GM18861 (cell line): ENCODE measurements at regions not wholly inside any gene's neighbourhood (a gene's known extent, or its start where the extent isn't known, plus 50 kb on each side); places are given as distances from the start of the nearest gene placed in this dataset.

Source experiments
- ATAC-seq: cut with Tn5 transposase; IDR thresholded peaks from one replicate; pipeline ENCODE4 v1.9.1; 2021; ENCODE audit not compliant: unreplicated experiment

DNA sequence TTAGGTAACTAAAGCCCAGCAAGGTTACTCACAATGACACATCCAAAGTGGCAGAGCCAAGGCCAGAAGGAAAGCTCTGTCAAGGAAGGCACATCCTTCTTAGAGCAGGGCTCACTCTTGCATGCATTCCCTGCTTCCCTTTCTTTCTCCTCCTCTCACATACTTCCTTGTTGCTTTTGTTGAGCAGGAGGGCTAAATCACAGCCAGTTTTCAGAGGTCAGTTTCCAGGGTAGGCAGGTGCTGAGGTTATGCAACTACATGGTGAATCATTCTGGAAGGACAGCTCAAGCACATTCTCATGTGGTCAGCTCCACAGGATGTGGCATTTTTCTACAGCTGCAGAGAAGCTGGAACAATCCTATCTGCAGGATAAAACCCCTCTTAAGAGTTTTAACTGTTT is 275.6 kb downstream of the ZNF621 start:
- ATAC-seq = no peak

DNA sequence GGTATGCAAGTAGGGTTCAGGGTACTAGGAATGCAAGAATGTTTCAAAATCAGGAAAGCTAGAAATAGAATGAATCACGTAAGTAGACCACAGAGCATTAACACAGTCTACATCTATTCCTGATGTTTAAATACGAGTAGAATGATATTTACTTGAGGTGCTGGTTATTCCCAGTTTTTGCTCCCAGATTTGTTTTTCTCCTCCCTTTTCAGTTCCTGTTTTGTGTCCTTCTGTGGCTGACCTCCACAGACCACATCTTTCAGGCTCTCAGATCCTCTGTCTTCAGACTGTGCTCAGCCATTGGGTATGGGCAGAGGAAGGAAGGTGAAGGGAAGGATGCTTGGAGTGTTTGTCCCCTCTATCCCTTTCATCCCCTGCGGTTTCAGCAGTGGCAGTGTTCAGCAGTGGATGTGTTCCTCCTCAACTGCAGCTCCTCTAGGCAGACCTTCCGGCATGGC is 276.6 kb downstream of the ZNF621 start:
- ATAC-seq = no peak

DNA sequence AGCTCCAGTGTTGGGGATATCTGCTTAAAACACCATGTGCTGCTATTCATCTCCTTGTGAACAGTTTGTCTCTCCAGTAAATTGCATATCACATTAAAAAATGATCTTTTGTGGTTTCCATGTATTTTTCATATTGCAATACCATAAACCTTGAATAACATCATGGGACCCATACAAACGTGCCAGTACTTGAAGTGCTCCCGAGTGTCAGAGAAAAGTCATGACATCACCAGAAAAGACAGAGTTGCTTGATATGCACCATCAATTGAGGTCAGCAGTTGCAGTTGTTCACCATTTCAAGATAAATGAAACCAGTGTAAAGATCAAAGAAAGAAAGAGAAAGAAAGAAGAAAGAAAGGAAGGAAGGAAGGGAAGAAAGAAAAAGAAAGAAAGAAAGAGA is 278.6 kb downstream of the ZNF621 start:
- ATAC-seq = no peak

DNA sequence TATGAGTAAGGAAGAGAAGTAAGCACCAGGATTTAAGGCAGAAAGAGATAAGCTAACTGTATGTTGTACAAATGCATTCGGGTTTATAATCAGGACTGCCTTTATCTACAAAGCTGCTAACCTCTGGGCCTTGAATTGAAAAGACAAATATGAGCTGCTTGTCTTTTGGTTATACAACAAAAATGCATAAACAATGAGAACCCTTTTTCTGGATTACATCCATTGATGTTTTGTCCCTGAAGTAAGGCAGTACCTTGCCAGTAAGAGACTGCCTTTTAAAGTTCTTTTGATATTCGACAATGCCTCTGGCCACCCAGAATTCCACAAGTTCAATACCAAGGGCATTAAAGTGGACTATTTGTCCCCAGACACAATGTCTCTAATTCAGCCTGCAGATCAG is 280.7 kb downstream of the ZNF621 start:
- no peak for ATAC-seq

DNA sequence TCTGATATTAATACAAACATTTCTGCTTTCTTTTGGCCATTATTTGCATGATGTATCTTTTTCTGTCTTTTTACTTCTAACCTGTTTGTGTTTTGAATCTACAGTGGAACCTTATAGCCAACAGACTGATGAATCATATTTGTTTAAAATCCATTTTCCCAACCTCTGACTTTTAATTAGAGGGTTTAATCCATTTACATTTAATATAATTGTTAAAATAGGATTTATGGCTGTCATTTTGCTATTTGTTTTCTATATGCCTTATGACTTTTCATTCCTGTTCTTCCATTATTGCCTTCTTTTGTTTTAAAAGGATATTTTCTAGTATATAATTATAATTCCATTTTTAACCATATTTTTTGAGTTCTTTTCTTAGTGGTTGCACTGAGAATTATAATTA is 286.1 kb downstream of the ZNF621 start:
- ATAC-seq = no peak

DNA sequence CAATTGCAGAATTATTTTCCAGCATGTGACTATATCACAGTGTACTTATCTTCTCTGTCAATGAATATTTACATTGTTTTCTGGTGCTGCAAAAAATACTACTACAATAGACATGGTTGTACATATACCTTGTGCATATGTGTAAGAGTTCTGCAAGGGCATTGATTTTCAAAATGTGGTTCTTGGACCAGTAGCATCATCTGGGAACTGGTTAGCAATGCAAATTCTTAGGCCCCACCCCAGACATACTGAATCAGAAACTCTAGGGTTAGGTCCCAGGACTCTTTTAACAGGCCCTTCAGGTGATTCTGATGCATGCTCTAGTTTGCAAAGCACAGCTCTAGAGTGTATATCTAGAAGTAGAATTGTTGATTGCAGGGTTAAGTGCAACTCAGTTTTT is 292.3 kb downstream of the ZNF621 start:
- no peak for ATAC-seq

DNA sequence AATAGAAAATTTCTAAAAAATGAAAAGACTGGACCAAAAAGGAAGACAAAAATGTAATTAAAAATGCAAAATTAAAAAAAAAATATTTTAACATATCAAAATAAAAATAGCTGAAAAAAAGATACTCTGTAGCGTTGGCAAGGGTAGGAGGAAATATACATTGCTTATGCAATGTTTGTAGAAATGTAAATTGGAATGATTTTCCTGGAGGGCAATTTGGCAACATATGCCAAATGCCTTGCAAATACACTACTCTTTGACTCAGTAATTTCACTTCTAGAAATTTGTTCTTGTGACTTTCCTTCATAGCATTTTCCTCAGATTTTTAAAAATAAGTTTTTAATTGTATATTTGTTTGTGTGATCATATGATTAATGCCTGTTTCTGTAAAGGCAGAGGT is 296.6 kb downstream of the ZNF621 start:
- ATAC-seq = no peak

DNA sequence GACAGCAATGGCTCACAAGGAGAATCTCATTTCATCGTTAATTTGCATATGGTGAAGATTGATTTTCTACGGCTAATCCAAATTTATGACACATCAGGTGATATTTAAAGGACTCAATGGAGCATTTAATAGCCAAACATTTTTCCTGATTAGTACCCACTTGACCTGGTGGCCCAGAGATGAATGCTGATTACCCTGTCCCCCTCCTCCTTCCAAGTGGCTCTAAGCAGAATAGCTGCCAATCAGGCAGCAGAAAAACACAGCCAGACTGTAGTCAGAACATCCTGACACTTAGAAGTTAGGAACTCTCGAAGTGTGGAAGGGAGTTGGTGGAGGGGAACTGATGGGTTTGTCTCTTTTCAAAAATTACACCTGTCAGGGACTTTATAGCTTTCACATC is 302.5 kb downstream of the ZNF621 start:
- ATAC-seq = no peak

DNA sequence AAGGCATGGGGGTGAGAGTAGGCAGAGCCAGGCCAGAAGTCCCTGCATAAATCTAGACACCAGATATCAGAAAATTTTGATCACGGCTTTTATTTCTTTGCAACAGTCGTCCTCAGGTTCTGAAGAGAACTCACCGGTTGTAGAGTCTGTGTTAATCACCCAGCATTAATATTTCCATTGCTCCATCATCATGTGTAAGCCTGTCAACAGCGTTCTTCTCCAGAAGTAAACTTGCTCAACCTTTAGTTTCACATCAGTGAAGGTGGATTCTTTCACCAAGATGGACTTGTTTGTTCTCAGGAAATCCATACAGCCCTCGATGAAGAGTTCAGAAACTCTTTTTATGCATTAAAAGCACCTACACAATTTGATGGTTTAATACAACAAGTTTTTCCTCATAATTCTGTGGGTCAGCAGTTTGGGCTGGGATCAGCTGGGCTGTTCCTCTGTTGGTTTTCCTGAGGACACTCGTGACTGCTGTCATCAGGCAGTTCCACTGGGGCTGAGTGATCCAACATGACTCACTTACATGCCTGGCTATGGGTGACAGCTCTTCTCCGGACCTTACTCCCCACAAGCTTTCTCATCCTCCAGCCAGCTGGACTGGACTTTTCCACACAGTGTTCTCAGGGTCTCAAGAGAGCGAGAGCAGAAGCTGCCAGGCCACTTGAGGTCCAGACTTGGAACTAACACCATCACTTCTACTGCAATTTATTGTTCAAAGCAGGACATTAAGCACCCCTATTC is 303.4 kb downstream of the ZNF621 start:
- ATAC-seq = no peak

DNA sequence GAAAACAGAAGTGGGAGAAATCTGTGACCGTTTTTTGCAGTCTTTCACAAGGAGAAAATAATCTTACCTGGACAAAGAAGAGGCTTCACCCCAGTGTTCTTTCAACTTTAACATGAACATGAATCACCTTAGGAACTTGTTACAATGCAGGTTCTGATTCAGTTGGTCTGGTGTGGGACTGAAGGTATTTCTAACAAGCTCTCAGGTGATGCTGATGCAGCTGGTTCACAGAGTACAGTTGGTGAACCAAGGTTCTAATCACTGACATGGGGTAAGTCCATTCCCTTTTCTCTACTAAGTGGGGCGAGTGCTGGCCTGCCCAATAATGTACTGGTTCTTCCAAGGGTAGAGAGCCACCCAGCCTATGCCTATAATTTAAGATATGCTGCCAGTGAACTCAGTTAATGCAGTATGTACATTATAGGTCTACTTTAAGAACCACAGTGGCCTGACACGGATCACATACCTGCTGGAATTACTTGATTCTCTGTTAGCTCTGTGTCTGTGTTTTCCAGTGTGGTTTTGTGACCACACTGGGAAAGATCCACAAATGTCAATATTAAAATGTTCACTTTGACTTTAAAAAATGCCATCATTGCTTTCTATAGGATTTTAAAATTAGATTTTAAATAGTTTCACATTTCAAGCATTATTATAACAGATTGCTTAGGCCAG is 304.1 kb downstream of the ZNF621 start:
- no peak for ATAC-seq

DNA sequence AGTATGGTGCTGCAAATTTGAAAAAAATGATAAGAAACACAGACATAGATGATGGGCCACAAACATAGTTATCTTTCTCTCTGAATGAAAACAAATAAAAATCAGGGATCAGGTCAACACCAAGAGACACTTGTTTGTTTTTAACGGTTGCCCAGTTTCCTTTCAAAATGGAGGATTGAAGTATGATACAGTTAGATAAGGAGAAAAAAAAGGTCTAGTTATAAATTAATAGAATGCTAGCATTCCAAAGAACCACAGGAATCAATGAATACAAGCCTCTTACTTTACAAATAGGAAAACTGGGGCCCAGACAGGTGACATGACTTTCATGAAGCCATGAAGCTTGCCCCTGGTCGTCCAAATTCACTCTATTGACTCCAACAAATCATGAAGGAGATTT is 305.1 kb downstream of the ZNF621 start:
- ATAC-seq = no peak

DNA sequence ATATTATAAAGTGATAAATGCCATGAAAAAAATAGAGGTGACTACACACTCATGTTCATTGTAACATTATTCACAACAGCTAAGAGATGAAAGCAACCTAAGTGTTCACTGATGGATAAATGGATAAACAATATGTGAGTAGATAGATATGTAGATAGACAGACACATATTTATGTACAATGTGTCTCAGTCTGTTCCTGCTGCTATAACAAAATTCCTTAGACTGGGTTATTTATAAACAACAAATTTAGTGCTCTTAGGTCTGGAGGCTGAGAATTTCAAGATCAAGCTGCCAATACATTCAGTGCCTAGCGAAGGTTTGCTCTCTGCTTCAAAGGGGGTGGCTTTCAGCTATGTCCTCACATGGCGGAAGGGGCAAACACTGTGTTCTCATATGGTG is 312.5 kb downstream of the ZNF621 start:
- ATAC-seq = no peak

DNA sequence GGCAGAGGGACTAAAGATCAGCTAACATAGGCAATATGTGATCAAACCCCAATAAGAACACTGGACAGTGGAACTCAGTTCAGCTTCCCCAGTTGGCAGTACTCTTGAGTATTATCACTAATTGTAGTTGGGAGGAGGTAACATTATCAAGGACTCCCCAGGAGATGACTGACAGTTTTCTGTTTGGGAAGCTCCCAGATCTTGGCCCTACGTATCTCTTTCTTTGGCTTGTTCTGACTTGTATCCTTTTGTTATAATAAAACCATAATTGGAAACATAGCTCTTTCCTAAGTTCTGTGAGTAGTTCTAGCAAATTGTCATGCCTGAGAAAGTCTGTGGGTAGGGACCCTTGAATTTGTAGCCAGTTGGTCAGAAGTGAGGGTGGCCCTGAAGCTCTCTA is 316.4 kb downstream of the ZNF621 start:
- ATAC-seq = no peak

DNA sequence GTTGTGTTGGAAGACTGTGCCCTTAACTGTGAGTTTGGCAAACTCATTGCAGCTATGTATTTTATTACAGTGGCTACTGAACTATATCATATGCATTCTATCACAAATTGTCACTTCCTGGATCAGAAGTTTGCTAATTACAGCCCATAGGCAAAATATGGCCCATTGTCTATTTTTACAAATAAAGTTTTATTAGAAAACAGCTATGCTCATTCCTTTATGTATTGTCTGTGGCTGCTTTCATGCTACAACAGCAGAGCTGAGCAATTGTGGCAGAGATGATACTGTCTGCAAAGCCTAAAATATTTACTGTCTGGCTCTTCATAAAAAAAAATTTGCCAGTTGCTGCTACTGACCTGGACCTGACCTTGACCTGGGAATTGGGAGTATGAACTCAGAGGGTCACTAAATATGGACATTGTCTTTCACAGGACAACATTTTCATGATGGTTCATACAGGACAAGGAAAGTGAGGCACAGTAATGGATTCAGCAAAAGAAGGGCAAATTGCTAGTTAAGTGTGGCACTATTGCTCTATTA is 316.9 kb downstream of the ZNF621 start:
- ATAC-seq = no peak

DNA sequence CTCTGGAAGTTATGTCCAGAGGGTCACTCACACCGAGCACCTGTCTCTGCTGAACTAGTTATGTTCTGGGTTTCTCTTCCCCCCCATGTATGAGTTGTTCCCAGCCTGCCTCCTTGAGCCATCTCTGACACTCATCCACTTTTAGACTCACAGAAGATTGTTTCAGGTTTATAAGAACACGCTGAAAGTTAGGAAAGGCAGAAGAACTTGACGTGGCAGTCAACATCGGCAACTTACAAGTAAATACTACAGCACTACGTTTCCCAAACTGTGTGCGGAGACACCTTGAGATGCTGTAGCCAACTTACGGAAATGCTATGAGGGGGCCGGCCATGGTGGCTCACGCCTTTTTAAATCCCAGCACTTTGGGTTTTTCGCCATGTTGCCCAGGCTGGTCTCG is 318.0 kb downstream of the ZNF621 start:
- ATAC-seq = no peak

DNA sequence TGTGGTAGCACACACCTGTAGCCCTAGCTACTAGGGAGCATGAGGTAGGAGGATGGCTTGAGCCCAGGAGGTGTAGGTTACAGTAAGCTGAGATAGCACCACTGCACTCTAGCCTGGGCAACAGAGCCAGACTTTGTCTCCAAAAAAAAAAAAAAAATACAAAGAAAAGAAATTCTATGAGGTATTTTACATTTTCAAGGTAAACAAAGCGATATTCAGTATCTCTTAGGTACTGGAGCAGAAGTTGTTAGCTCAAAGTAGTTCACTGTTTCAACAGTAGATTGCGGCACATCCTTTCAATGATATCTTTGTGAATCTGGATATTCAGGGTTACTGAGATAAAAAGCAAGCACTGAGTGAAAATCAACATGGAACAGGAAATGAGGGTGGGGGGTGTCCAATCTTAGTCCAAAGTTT is 318.5 kb downstream of the ZNF621 start:
- no peak for ATAC-seq

DNA sequence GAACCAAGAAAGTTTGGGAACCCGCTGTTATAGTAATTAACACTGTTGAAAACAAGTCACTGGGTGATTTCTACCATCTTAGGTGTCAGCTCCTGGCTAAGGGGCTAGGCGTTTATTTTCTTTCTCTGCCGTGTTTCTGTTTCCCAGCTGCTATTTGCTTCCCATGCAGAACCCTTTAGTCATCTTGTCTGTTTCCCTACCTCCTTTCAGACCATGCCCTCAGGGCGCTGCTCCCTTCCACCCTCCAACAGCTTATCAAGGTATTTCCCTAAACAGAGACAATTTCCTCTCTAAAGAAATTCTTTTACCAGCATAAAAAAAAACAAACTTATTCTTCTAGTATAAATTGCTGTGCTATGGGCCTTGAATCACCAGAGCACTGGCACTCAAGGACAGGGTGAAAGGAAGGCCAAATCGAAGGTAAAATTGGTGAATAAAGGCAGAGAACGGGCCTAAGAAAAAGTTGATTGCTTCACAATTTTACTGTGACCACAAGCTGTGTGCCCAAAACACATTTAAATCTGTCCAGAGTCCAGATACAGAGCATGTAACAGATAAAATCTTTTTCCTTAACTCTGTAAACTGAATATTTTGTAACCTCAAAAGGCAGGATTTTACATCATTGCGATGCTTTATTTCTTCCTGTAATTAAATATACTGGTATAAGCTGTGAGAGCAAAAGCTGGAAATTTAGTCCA is 319.2 kb downstream of the ZNF621 start:
- ATAC-seq = no peak

DNA sequence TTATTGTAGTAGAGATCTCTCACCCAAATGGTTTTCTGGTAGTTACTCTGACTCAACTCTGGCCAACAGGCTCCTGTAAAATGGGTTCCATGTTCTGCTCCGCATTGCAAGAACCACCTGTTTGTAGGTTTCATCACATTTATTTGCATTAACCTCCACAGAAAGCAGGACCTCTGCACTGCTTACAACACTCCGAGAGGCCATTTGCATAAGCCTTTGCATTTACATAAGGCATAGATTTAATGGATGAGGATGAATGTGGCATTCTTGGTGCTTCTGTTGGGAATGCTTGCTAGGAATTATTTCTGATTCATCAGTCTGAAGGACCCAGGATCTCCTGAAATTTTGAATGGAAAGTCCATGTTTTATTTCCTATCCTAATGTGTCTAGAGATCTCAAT is 320.1 kb downstream of the ZNF621 start:
- no peak for ATAC-seq

DNA sequence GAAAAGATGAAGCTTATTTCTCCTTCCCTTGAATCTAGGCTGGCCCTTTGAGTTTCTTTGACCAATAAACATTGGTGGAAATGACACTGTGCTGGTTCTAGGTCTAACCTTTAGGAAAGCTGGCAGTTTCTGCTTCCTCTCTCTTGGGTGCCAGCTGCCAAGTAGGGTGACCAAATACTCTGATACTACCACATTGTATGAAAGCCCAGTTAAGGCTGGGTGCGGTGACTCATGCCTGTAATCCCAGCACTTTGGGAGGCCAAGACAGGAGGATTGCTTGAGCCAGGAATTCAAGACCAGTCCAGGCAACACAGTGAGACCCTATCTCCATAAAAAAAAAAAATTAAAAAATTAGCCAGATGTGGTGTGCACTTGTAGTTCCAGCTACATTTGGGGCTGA is 320.7 kb downstream of the ZNF621 start:
- no peak for ATAC-seq

DNA sequence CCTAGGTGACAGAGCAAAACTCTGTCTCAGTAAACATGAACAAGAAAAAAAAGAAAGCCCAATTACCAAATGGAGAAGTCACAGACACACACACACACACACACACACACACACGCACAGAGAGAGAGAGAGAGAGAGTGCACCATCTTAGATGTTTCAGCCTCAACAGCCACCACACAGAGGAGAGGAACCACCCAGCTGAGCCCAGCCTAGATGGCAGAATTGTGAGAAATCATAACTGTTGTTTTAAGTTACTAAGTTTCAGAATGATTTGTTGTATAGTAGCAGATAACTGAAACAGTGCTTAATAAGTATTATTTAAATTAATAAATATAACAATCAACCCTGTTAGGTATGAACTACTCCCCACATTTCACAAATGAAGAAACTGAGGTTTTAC is 321.2 kb downstream of the ZNF621 start:
- no peak for ATAC-seq

DNA sequence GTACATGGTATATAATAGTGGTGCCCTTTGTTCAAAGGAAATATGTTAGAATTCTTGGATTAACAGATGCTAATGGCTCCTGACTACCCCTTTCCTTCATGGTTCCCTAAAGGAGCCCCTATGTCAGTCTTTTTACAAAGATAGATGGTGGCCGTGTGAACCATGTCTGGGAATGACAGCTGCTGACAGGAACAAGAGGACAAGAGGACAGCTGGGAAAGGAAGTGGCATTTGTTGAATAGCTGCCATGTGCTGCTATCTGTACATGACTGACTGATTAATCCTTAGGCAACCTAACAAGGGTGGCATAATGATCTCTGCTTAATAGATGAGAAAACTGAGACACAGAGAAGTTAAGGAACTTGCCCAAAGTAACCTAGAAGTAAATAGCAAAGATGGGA is 321.7 kb downstream of the ZNF621 start:
- ATAC-seq = no peak

DNA sequence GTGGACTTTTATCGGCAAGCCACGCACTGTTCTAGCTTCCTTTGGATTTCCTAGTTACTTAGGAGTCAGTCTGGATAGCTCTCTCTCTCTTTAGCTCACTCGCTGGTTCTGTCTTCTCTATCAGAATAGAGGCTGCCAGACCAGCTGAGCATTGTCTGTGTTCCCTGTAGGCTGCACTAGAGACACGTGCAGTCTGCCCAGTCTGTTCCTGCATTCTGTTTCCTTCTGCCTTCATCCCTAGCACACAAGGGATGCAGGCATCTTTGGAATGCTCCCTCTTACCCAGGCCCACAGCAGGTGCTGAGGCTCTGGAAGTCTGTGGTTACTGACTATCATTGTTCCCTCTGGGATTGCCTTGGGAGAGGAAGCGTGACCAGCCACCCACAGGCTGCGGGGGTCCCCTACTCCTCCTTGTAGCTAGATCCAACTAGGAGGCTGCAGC is 322.8 kb downstream of the ZNF621 start:
- ATAC-seq = no peak
